ENCODE measurements at regions not wholly inside any gene's neighbourhood (a gene's known extent, or its start where the extent isn't known, plus 50 kb on each side); places are given as distances from the start of the nearest gene placed in this dataset.

DNA sequence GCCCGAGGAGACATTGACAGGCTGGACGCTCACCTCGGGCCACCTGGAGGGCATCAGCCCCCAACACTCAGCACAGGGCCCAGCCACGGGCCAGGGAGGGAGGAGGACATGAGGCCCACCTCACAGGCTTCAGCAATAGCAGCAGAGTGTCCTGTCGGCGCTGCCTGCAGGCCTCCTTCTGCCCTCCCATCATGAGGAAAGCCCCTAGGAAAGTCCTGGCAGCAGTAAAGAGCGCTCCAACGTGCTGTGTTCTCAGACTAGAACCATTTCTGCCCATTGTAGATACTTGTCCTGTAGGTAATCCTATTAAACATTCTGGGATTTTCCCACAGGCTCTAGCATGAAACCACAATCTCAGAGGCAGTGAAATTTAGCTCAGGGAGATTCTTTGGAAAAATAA lies 62.0 kb upstream of the GALNT2 start:
- no peaks in the 10 kb centered on the region for H3K27me3 ChIP-seq (ENCODE audit: control insufficient read depth in 2 of 2, insufficient read depth in 1 of 2, low read length in 1 of 2)
- H3K4me3 ChIP-seq (ENCODE audit: low read length in 2 of 2) = no peak overlapping the region
- WGBS = 90% methylated on average over 8 of the region's 8 CpGs
- no peak for DNase-seq (ENCODE audit: low read depth in 6 of 9, low spot score in 9 of 9)
- H3K36me3 ChIP-seq (ENCODE audit: control insufficient read depth in 2 of 2, insufficient read depth in 2 of 2, low read length in 1 of 2) = no peaks in the 10 kb centered on the region
- H3K4me1 ChIP-seq (ENCODE audit: control insufficient read depth in 2 of 2, insufficient read depth in 2 of 2, low read length in 2 of 2) = peaks cover 4 to 6% of the 10 kb centered on the region in 2 donors
- no peaks in the 10 kb centered on the region for H3K9me3 ChIP-seq (ENCODE audit: control insufficient read depth in 2 of 2, insufficient read depth in 1 of 2, low read length in 1 of 2)
- peak overlapping the region in 1 of 2 donors; percentile 10 for H3K27ac ChIP-seq (ENCODE audit: low read depth in 1 of 2, low read length in 1 of 2)

DNA sequence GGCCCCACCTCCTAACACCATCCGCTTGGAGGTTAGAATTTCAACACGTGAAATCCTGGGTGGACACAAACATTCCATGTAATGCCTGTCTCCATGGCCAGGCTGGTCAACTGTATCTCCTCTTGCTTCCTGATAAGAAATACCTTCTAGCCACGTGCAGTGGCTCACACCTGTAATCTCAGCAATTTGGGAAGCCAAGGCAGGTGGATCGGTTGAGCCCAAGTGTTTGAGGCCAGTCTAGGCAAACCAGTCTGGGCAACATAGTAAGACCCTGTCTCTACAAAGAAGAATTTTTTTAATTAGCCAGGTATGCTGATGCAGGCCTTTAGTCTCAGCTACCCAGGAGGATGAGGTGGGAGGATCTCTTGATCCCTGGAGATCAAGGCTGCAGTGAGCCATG lies 58.3 kb upstream of the GALNT2 start:
- Histone ChIP-seq H3K27ac (ENCODE audit: low read depth in 1 of 2, low read length in 1 of 2) (no peak overlapping the region), H3K27me3 (ENCODE audit: control insufficient read depth in 2 of 2, insufficient read depth in 1 of 2, low read length in 1 of 2) (no peaks in the 10 kb centered on the region), H3K4me3 (ENCODE audit: low read length in 2 of 2) (no peak overlapping the region), H3K36me3 (ENCODE audit: control insufficient read depth in 2 of 2, insufficient read depth in 2 of 2, low read length in 1 of 2) (no peaks in the 10 kb centered on the region), H3K4me1 (ENCODE audit: control insufficient read depth in 2 of 2, insufficient read depth in 2 of 2, low read length in 2 of 2) (no peaks in the 10 kb centered on the region), H3K9me3 (ENCODE audit: control insufficient read depth in 2 of 2, insufficient read depth in 1 of 2, low read length in 1 of 2) (peaks cover 0 to 3% of the 10 kb centered on the region in 2 donors)
- no peak for DNase-seq (ENCODE audit: low read depth in 6 of 9, low spot score in 9 of 9)
- 96% methylated on average over 4 of the region's 4 CpGs for WGBS

DNA sequence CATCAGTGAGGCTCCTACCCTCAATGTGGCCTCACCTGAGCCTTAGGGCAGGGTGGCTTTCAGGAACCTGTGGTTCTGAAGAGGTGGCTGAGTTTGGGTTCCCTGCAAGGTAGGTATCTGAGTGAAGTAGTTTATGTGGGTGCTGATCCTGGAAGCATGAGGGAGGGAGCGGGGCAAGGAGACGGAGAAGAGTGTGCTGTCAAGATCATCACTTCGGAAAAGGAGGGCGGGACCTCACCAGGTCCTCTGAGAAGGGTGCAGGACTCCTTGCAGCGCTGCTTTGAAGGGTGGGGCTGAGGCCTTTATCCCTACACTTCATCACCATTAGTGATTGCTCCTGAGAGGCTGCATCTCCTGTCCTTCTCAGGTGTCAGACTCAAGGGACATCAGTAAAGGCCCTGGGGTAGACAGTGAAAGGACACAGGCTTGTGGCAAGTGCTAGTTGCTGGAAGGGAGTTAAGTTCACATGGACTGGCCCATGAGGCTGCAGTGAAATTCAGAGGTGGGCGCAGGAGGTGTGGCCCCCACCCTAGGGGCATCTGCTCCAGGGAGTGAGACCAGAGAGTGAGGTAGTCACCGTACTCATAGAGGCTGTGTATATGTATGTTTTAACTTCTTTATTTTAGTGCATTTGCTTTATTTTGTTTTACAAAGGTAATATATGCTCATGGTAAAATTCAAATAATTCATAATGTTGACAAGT lies 57.3 kb upstream of the GALNT2 start:
- 97% methylated on average over 7 of the region's 7 CpGs for WGBS
- Histone ChIP-seq H3K4me1 (ENCODE audit: control insufficient read depth in 2 of 2, insufficient read depth in 2 of 2, low read length in 2 of 2) (no peaks in the 10 kb centered on the region), H3K36me3 (ENCODE audit: control insufficient read depth in 2 of 2, insufficient read depth in 2 of 2, low read length in 1 of 2) (no peaks in the 10 kb centered on the region)

DNA sequence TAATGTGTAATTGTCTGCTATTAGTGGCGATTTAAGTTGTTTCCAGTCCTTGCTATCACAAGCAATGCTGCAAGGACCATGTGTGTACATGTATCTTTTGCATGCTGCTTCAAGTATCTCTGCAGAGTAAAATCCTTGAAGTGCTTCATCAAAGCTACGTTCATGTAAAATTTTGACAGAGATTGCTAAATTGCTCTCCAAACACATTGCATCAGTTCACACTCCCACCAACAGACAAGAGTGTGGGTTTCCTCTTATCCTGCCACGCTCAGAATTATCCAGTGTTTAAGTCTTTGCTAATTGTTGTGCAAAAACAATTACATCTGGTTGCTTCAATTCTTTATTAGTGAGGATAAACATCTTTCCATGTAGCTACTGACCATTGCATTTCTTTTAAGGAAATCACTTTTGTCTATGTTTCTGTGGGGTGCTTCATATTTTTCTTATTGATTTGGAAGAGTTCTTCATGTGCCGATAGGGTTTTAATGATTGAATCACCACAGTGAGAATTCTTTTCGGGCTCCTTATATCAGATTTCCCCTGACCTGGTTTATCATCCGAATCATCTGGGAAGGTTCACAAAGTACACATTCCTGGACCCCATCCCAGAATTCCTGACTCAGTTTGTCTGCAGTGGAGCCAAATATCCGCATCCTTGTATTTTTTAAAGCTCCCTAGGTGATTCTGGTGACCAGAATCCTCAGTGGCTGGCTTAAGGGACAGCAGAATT lies 56.3 kb upstream of the GALNT2 start:
- 89% methylated on average over 7 of the region's 7 CpGs for WGBS

More for the DNA sequence above, 57.3 kb upstream of the GALNT2 start:
- no peaks in the 10 kb centered on the region for H3K27me3 ChIP-seq (ENCODE audit: control insufficient read depth in 2 of 2, insufficient read depth in 1 of 2, low read length in 1 of 2)
- no peak overlapping the region for H3K4me3 ChIP-seq (ENCODE audit: low read length in 2 of 2)
- no peak overlapping the region for H3K27ac ChIP-seq (ENCODE audit: low read depth in 1 of 2, low read length in 1 of 2)
- H3K9me3 ChIP-seq (ENCODE audit: control insufficient read depth in 2 of 2, insufficient read depth in 1 of 2, low read length in 1 of 2) = peaks cover 0 to 3% of the 10 kb centered on the region in 2 donors
- DNase-seq (ENCODE audit: low read depth in 6 of 9, low spot score in 9 of 9) = no peak

DNA sequence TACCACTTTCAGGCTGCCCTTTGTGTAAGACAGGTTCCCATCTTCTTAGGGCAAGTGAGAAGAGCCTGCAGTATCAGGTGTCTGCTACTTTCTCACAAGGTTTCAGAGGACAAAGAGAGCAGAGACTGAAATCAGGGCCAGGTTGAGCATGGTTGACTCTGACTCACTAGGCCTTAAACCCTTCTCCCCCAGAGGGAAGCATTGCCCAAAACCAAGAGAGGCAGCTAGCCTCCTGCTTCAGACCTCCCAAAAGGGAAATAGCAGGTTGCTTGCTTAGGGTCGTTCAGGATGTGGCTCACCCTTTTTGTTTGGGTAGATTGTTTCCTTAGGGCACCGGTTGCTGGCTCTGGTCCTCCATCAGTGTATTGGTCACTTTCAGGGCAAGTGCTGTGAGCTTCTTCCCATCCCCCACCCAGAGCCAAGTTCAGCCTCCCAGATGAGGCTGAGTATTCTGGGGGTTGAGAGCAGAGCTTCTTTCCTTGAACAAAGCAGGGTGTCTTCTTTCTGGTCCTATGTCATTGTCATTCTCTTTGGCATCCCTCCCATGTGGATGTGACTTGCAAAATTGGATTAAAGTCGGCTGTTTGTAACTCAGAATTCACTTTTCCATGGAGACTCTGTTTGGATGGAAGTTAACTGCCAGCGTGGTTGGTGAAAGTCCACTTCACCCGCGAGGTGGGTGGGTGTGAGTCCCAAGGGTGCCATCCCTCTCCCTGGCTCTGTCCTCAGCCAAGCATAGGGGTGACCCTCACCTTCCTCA lies 55.5 kb upstream of the GALNT2 start:
- Histone ChIP-seq H3K9me3 (ENCODE audit: control insufficient read depth in 2 of 2, insufficient read depth in 1 of 2, low read length in 1 of 2) (peaks cover 0 to 3% of the 10 kb centered on the region in 2 donors), H3K27me3 (ENCODE audit: control insufficient read depth in 2 of 2, insufficient read depth in 1 of 2, low read length in 1 of 2) (no peaks in the 10 kb centered on the region), H3K36me3 (ENCODE audit: control insufficient read depth in 2 of 2, insufficient read depth in 2 of 2, low read length in 1 of 2) (no peaks in the 10 kb centered on the region), H3K4me3 (ENCODE audit: low read length in 2 of 2) (no peak overlapping the region), H3K4me1 (ENCODE audit: control insufficient read depth in 2 of 2, insufficient read depth in 2 of 2, low read length in 2 of 2) (no peaks in the 10 kb centered on the region), H3K27ac (ENCODE audit: low read depth in 1 of 2, low read length in 1 of 2) (no peak overlapping the region)
- WGBS = 66% methylated on average over 6 of the region's 6 CpGs
- DNase-seq (ENCODE audit: low read depth in 6 of 9, low spot score in 9 of 9) = no peak

More for the DNA sequence above, 56.3 kb upstream of the GALNT2 start:
- Histone ChIP-seq H3K4me3 (ENCODE audit: low read length in 2 of 2) (no peak overlapping the region), H3K27me3 (ENCODE audit: control insufficient read depth in 2 of 2, insufficient read depth in 1 of 2, low read length in 1 of 2) (no peaks in the 10 kb centered on the region), H3K9me3 (ENCODE audit: control insufficient read depth in 2 of 2, insufficient read depth in 1 of 2, low read length in 1 of 2) (peaks cover 0 to 3% of the 10 kb centered on the region in 2 donors), H3K4me1 (ENCODE audit: control insufficient read depth in 2 of 2, insufficient read depth in 2 of 2, low read length in 2 of 2) (no peaks in the 10 kb centered on the region), H3K27ac (ENCODE audit: low read depth in 1 of 2, low read length in 1 of 2) (no peak overlapping the region), H3K36me3 (ENCODE audit: control insufficient read depth in 2 of 2, insufficient read depth in 2 of 2, low read length in 1 of 2) (no peaks in the 10 kb centered on the region)
- DNase-seq (ENCODE audit: low read depth in 6 of 9, low spot score in 9 of 9) = no peak

DNA sequence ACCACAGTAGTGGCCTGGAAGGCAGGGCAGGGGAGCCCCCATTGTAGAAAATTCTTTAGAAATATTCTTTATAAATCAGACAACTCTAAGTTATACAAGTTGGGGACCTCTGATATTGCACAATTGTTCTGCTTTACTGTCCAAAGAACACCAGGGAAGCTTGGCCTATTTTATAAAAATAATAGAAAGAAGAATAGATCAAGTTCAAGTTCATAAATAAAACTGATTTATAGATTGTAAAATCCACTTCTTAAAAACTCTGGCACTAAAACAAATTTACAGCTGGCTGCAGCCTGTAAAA lies 55.0 kb upstream of the GALNT2 start:
- Histone ChIP-seq H3K4me1 (ENCODE audit: control insufficient read depth in 2 of 2, insufficient read depth in 2 of 2, low read length in 2 of 2) (no peaks in the 10 kb centered on the region), H3K36me3 (ENCODE audit: control insufficient read depth in 2 of 2, insufficient read depth in 2 of 2, low read length in 1 of 2) (no peaks in the 10 kb centered on the region), H3K9me3 (ENCODE audit: control insufficient read depth in 2 of 2, insufficient read depth in 1 of 2, low read length in 1 of 2) (peaks cover 0 to 3% of the 10 kb centered on the region in 2 donors), H3K27me3 (ENCODE audit: control insufficient read depth in 2 of 2, insufficient read depth in 1 of 2, low read length in 1 of 2) (no peaks in the 10 kb centered on the region), H3K27ac (ENCODE audit: low read depth in 1 of 2, low read length in 1 of 2) (no peak overlapping the region), H3K4me3 (ENCODE audit: low read length in 2 of 2) (no peak overlapping the region)
- DNase-seq (ENCODE audit: low read depth in 6 of 9, low spot score in 9 of 9) = no peak

DNA sequence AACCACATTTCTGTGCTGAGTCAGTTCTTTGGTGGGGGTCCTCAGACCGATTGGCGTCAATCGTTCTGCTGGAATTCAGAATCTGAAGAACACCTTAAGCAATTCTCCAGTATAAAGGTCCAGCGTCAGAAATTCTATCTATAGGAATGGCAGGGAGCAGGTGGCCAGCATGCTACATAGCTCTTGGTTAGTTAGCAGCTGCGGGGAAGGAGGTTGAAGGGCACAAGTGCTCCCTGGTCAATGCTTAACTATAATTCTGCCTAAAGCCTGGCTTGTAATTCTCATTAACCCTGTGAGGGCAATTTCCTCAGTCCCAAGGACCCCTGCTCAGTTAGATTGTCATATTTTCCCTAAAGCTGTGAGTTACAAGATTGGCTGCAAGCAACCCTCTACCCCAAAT lies 54.3 kb upstream of the GALNT2 start:
- WGBS = 96% methylated on average over 5 of the region's 5 CpGs
- Histone ChIP-seq H3K4me1 (ENCODE audit: control insufficient read depth in 2 of 2, insufficient read depth in 2 of 2, low read length in 2 of 2) (no peaks in the 10 kb centered on the region), H3K27me3 (ENCODE audit: control insufficient read depth in 2 of 2, insufficient read depth in 1 of 2, low read length in 1 of 2) (no peaks in the 10 kb centered on the region), H3K36me3 (ENCODE audit: control insufficient read depth in 2 of 2, insufficient read depth in 2 of 2, low read length in 1 of 2) (no peaks in the 10 kb centered on the region), H3K27ac (ENCODE audit: low read depth in 1 of 2, low read length in 1 of 2) (no peak overlapping the region), H3K4me3 (ENCODE audit: low read length in 2 of 2) (no peak overlapping the region), H3K9me3 (ENCODE audit: control insufficient read depth in 2 of 2, insufficient read depth in 1 of 2, low read length in 1 of 2) (peaks cover 0 to 3% of the 10 kb centered on the region in 2 donors)
- no peak for DNase-seq (ENCODE audit: low read depth in 6 of 9, low spot score in 9 of 9)

DNA sequence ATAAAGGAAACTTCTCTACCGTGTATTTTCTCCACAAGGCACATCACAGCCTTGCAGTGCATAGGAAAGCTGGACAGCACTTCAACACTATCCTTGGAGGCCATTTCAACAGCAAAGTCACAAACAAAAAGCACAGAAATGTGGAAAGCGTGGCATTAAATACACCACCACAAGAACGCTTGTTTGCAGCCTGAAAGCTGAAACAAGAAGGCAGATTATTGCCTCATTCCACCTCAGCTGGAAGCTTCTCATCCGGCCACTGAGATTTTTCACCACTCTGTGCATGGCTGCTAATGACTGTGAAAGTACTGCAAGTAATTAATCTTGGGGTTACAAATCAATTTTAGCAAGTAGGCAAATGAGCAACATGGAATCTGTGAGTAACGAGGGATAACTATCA lies 50.9 kb upstream of the GALNT2 start:
- Histone ChIP-seq H3K36me3 (ENCODE audit: control insufficient read depth in 2 of 2, insufficient read depth in 2 of 2, low read length in 1 of 2) (no peaks in the 10 kb centered on the region), H3K27ac (ENCODE audit: low read depth in 1 of 2, low read length in 1 of 2) (no peak overlapping the region), H3K4me1 (ENCODE audit: control insufficient read depth in 2 of 2, insufficient read depth in 2 of 2, low read length in 2 of 2) (no peaks in the 10 kb centered on the region), H3K4me3 (ENCODE audit: low read length in 2 of 2) (no peak overlapping the region), H3K27me3 (ENCODE audit: control insufficient read depth in 2 of 2, insufficient read depth in 1 of 2, low read length in 1 of 2) (no peaks in the 10 kb centered on the region), H3K9me3 (ENCODE audit: control insufficient read depth in 2 of 2, insufficient read depth in 1 of 2, low read length in 1 of 2) (peaks cover 0 to 2% of the 10 kb centered on the region in 2 donors)
- WGBS = 97% methylated on average over 5 of the region's 5 CpGs
- no peak for DNase-seq (ENCODE audit: low read depth in 6 of 9, low spot score in 9 of 9)

All from thymus (tissue), 11 donors.